ENCODE measurements at regions not wholly inside any gene's neighbourhood (a gene's known extent, or its start where the extent isn't known, plus 50 kb on each side); places are given as distances from the start of the nearest gene placed in this dataset.

DNA sequence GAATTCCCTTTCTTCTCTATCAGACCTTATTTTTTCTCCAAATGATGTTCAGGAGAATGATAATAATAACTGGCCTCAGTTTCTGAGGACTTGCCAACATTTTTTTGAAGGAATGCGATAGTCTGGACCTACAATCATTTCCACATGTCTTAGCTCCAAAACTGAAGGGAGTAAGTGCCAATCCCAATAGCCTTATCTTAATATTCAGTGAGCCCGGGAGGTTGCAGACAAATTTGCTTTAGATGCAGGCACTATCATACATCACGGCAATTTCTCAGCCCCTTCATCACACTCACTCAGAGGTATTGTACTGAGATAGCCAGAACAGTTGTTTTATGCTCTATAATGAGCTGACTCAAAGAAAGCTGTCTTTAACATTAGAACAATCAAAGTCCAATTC is 796.9 kb downstream of the ADGRL2 start:
- H3K4me3 Mint-ChIP-seq = no peak overlapping the region
- DNase-seq (ENCODE audit: low spot score) (no peak), ATAC-seq (no peak)
- POLR2A ChIA-PET = no interaction called here
- no peak for TF ChIP-seq PRRX2 (CRISPR knock-in tag; IDR thresholded peaks at IDR 0.05)
- TF ChIP-seq, protein P1, sequence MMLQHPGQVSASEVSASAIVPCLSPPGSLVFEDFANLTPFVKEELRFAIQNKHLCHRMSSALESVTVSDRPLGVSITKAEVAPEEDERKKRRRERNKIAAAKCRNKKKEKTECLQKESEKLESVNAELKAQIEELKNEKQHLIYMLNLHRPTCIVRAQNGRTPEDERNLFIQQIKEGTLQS (CRISPR knock-in tag; conservative IDR thresholded peaks at IDR 0.05) = no peak
- no peak for TF ChIP-seq TCF7 (CRISPR knock-in tag; IDR thresholded peaks at IDR 0.05; ENCODE audit: low read depth)
- TF ChIP-seq SMAD4 (CRISPR knock-in tag; IDR thresholded peaks at IDR 0.05) = no peak
- no peak for TF ChIP-seq ESRRA (CRISPR knock-in tag; IDR thresholded peaks at IDR 0.05; ENCODE audit: borderline replicate concordance)
- no peak for TF ChIP-seq ZBTB21 (CRISPR knock-in tag; IDR thresholded peaks at IDR 0.05; ENCODE audit: borderline replicate concordance)
- no peak for TF ChIP-seq NFYB (CRISPR knock-in tag; conservative IDR thresholded peaks at IDR 0.05; ENCODE audit: low read depth)
- TF ChIP-seq ZNF416 (CRISPR knock-in tag; IDR thresholded peaks at IDR 0.05) = no peak
- TF ChIP-seq ETV6 (CRISPR knock-in tag; IDR thresholded peaks at IDR 0.05) = no peak
- TF ChIP-seq ZNF317 (CRISPR knock-in tag; IDR thresholded peaks at IDR 0.05; ENCODE audit: borderline replicate concordance, low read depth) = no peak
- TF ChIP-seq ZNF423 (CRISPR knock-in tag; IDR thresholded peaks at IDR 0.05) = no peak
- TF ChIP-seq JUN (CRISPR knock-in tag; IDR thresholded peaks at IDR 0.05) = no peak
- no peak for TF ChIP-seq OVOL2 (CRISPR knock-in tag; IDR thresholded peaks at IDR 0.05; ENCODE audit: borderline replicate concordance)
- no peak for TF ChIP-seq CBFB (CRISPR knock-in tag; IDR thresholded peaks at IDR 0.05; ENCODE audit: low read depth)
- no peak for TF ChIP-seq ZNF671 (CRISPR knock-in tag; IDR thresholded peaks at IDR 0.05)
- no peak for TF ChIP-seq TEAD4 (CRISPR knock-in tag; IDR thresholded peaks at IDR 0.05)
- TF ChIP-seq FOXK1 (CRISPR knock-in tag; IDR thresholded peaks at IDR 0.05) = no peak
- TF ChIP-seq, protein P2, sequence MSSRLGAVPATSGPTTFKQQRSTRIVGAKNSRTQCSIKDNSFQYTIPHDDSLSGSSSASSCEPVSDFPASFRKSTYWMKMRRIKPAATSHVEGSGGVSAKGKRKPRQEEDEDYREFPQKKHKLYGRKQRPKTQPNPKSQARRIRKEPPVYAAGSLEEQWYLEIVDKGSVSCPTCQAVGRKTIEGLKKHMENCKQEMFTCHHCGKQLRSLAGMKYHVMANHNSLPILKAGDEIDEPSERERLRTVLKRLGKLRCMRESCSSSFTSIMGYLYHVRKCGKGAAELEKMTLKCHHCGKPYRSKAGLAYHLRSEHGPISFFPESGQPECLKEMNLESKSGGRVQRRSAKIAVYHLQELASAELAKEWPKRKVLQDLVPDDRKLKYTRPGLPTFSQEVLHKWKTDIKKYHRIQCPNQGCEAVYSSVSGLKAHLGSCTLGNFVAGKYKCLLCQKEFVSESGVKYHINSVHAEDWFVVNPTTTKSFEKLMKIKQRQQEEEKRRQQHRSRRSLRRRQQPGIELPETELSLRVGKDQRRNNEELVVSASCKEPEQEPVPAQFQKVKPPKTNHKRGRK (CRISPR knock-in tag; IDR thresholded peaks at IDR 0.05; ENCODE audit: borderline replicate concordance) = no peak
- TF ChIP-seq ATF1 (CRISPR knock-in tag; IDR thresholded peaks at IDR 0.05) = no peak
- no peak for TF ChIP-seq IRF1 (CRISPR knock-in tag; IDR thresholded peaks at IDR 0.05)
- peaks cover 16% of the 10 kb centered on the region for H3K4me1 Mint-ChIP-seq
- H3K9me3 Mint-ChIP-seq = no peaks in the 10 kb centered on the region
- CTCF ChIA-PET = no interaction called here
- no peak overlapping the region for H3K27ac Mint-ChIP-seq
- H3K36me3 Mint-ChIP-seq = no peaks in the 10 kb centered on the region
- no peaks in the 10 kb centered on the region for H3K27me3 Mint-ChIP-seq (ENCODE audit: low read depth)

- Mint-ChIP-seq H3K4me3 (no peak overlapping the region), H3K9me3 (no peaks in the 10 kb centered on the region), H3K4me1 (peaks cover 16% of the 10 kb centered on the region), H3K27ac (no peak overlapping the region), H3K27me3 (ENCODE audit: low read depth) (no peaks in the 10 kb centered on the region), H3K36me3 (no peaks in the 10 kb centered on the region)
- ChIA-PET POLR2A (no interaction called here), CTCF (no interaction called here)
- DNase-seq (ENCODE audit: low spot score) = no peak
- no peak for ATAC-seq
- TF ChIP-seq ZNF138 (CRISPR knock-in tag; conservative IDR thresholded peaks at IDR 0.05) = no peak
- TF ChIP-seq ZNF232 (CRISPR knock-in tag; IDR thresholded peaks at IDR 0.05) = no peak
- no peak for TF ChIP-seq ZSCAN18 (CRISPR knock-in tag; IDR thresholded peaks at IDR 0.05)
- TF ChIP-seq TEAD1 (CRISPR knock-in tag; IDR thresholded peaks at IDR 0.05) = no peak
- TF ChIP-seq HMGXB4 (CRISPR knock-in tag; IDR thresholded peaks at IDR 0.05) = no peak
- TF ChIP-seq NR1H2 (CRISPR knock-in tag; IDR thresholded peaks at IDR 0.05) = no peak
- no peak for TF ChIP-seq SP1 (CRISPR knock-in tag; conservative IDR thresholded peaks at IDR 0.05)
- no peak for TF ChIP-seq ZNF423 (CRISPR knock-in tag; IDR thresholded peaks at IDR 0.05)
- TF ChIP-seq, protein P3, sequence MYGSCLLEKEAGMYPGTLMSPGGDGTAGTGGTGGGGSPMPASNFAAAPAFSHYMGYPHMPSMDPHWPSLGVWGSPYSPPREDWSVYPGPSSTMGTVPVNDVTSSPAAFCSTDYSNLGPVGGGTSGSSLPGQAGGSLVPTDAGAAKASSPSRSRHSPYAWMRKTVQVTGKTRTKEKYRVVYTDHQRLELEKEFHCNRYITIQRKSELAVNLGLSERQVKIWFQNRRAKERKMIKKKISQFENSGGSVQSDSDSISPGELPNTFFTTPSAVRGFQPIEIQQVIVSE (CRISPR knock-in tag; IDR thresholded peaks at IDR 0.05; ENCODE audit: borderline replicate concordance) = no peak
- TF ChIP-seq ZMAT4 (CRISPR knock-in tag; IDR thresholded peaks at IDR 0.05) = no peak
These were observed 796.4 kb downstream of the ADGRL2 start for GRCh38 chr1:82597141-82597540.
